GM23338 (cell line): ENCODE measurements at regions not wholly inside any gene's neighbourhood (a gene's known extent, or its start where the extent isn't known, plus 50 kb on each side); places are given as distances from the start of the nearest gene placed in this dataset.

Experiments
- CREB1 ChIP-seq: fragments of 250-450 bp; sonication (Bioruptor Pico); IDR thresholded peaks from 2 replicates; pipeline ENCODE4 v1.5.0; 2020; ENCODE audit warnings: low read depth, mild to moderate bottlenecking, moderate library complexity
- CTCF ChIP-seq, 2 experiments: fragments of 200-600 bp in 1 of 2; sonication (generic) in 1 of 2; conservative IDR thresholded peaks; 2 replicates each; pipeline versions ENCODE4 v1.5.1 to v1.6.1; 2016 to 2017; ENCODE audit warnings: antibody characterized with exemption in 2 of 2, low read depth in 2 of 2, mild to moderate bottlenecking in 2 of 2, moderate library complexity in 1 of 2
- ETS1 ChIP-seq: IDR thresholded peaks from 2 replicates; pipeline ENCODE4 v1.6.1; 2016; ENCODE audit warnings: antibody characterized with exemption
- EZH2 ChIP-seq: fragments of 200-600 bp; sonication (generic); IDR thresholded peaks from one replicate; pipeline ENCODE4 v1.8.0; 2017; ENCODE audit warnings: antibody characterized with exemption, mild to moderate bottlenecking, low read depth; ENCODE audit not compliant: unreplicated experiment
- EZH2phosphoT487 ChIP-seq: fragments of 200-600 bp; sonication (generic); IDR thresholded peaks from one replicate; pipeline ENCODE4 v1.8.1; 2018; ENCODE audit warnings: antibody characterized with exemption; ENCODE audit not compliant: unreplicated experiment
- NANOG ChIP-seq: IDR thresholded peaks from 2 replicates; pipeline ENCODE4 v1.6.1; 2016; ENCODE audit warnings: antibody characterized with exemption, borderline replicate concordance
- POLR2AphosphoS5 ChIP-seq: IDR thresholded peaks from 2 replicates; pipeline ENCODE4 v1.6.1; 2016; ENCODE audit warnings: antibody characterized with exemption, low read depth
- REST ChIP-seq: IDR thresholded peaks from one replicate; pipeline ENCODE4 v1.6.1; 2018; ENCODE audit warnings: antibody characterized with exemption; ENCODE audit not compliant: unreplicated experiment

- TF ChIP-seq CTCF (conservative IDR thresholded peaks at IDR 0.05; ENCODE audit: low read depth in 2 of 2) (no peak), POLR2AphosphoS5 (no peak), CREB1 (CRISPR knock-in tag) (no peak), EZH2 (no peak), EZH2phosphoT487 (no peak), NANOG (no peak), REST (no peak), ETS1 (no peak)
These were observed 475.6 kb upstream of the SOX5 start for GRCh38 chr12:24424889-24425600.
